Breast epithelium (tissue), 3 donors: ENCODE measurements at regions not wholly inside any gene's neighbourhood (a gene's known extent, or its start where the extent isn't known, plus 50 kb on each side); places are given as distances from the start of the nearest gene placed in this dataset.

ENCODE experiments used
- POLR2A ChIP-seq: fragments of 450-650 bp; IDR thresholded peaks from one replicate; pipeline ENCODE4 v1.6.1; 2016; ENCODE audit warnings: antibody characterized with exemption, mild to moderate bottlenecking, moderate library complexity
- TF ChIP-seq, protein P1 (sequence below), 3 donors: fragments of 450-650 bp; IDR thresholded peaks; one replicate each; pipeline ENCODE4 v1.5.1; 2016 to 2017; ENCODE audit warnings: antibody characterized with exemption in 3 of 3, mild to moderate bottlenecking in 3 of 3, moderate library complexity in 3 of 3

DNA sequence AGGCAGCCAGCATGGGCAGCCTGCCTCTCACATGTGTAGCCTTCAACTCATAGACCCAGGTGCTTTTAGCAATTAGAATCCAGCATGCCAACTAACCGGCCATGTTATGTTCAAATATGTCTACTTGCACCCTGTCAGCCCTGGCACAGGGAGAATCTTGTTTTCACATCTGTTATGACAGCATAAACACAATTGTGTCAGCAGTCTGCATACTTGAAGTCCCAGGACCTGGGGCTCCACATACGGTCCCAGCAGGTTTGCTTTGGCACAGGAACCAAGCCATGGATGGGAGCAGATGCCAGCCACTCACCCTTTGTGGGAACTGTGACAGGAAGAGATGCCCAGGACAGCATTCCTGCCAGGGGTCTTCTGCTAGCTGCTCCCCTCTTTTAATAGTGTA is 67.2 kb upstream of the SYNDIG1 start:
- no peak for TF ChIP-seq POLR2A
- TF ChIP-seq, protein P1, sequence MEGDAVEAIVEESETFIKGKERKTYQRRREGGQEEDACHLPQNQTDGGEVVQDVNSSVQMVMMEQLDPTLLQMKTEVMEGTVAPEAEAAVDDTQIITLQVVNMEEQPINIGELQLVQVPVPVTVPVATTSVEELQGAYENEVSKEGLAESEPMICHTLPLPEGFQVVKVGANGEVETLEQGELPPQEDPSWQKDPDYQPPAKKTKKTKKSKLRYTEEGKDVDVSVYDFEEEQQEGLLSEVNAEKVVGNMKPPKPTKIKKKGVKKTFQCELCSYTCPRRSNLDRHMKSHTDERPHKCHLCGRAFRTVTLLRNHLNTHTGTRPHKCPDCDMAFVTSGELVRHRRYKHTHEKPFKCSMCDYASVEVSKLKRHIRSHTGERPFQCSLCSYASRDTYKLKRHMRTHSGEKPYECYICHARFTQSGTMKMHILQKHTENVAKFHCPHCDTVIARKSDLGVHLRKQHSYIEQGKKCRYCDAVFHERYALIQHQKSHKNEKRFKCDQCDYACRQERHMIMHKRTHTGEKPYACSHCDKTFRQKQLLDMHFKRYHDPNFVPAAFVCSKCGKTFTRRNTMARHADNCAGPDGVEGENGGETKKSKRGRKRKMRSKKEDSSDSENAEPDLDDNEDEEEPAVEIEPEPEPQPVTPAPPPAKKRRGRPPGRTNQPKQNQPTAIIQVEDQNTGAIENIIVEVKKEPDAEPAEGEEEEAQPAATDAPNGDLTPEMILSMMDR (IDR thresholded peaks at IDR 0.05): no peak
